Neuron (in vitro differentiated cells): ENCODE measurements at regions not wholly inside any gene's neighbourhood (a gene's known extent, or its start where the extent isn't known, plus 50 kb on each side); places are given as distances from the start of the nearest gene placed in this dataset.
"Not testable (repeated sequence)": the region's sequence is repeated elsewhere in the genome, so short reads cannot be mapped to it uniquely, and the experiment has no call there.

Experiments
- H2AFZ ChIP-seq: one replicate; pipeline ENCODE4 v1.6.1; 2013; ENCODE audit warnings: low read depth, mild to moderate bottlenecking, inconsistent platforms, low read length, moderate library complexity
- H3K27me3 ChIP-seq: one replicate; pipeline ENCODE4 v1.6.1; 2013; ENCODE audit warnings: low read length; ENCODE audit not compliant: insufficient read depth
- H3K36me3 ChIP-seq: one replicate; pipeline ENCODE4 v1.6.1; 2013; ENCODE audit warnings: low read length; ENCODE audit not compliant: insufficient read depth
- H3K4me1 ChIP-seq: one replicate; pipeline ENCODE4 v1.6.1; 2013; ENCODE audit warnings: low read length; ENCODE audit not compliant: insufficient read depth
- H3K4me3 ChIP-seq: 2 replicates; pipeline ENCODE4 v1.5.1; 2013; ENCODE audit warnings: mild to moderate bottlenecking, low read length, moderate library complexity
- H3K9me3 ChIP-seq: one replicate; pipeline ENCODE4 v1.6.1; 2013; ENCODE audit warnings: low read length

- H3K4me1 ChIP-seq, H3K4me3 ChIP-seq, H3K27me3 ChIP-seq, H2AFZ ChIP-seq, H3K36me3 ChIP-seq, H3K9me3 ChIP-seq: not testable (repeated sequence)
Measured at GRCh38 chr5:71404936-71405335, 50.5 kb upstream of the BDP1 start.
